ENCODE measurements at regions not wholly inside any gene's neighbourhood (a gene's known extent, or its start where the extent isn't known, plus 50 kb on each side); places are given as distances from the start of the nearest gene placed in this dataset.
A peak's percentile ranks its signal among the peaks of the same experiment; 100 is the strongest.

DNA sequence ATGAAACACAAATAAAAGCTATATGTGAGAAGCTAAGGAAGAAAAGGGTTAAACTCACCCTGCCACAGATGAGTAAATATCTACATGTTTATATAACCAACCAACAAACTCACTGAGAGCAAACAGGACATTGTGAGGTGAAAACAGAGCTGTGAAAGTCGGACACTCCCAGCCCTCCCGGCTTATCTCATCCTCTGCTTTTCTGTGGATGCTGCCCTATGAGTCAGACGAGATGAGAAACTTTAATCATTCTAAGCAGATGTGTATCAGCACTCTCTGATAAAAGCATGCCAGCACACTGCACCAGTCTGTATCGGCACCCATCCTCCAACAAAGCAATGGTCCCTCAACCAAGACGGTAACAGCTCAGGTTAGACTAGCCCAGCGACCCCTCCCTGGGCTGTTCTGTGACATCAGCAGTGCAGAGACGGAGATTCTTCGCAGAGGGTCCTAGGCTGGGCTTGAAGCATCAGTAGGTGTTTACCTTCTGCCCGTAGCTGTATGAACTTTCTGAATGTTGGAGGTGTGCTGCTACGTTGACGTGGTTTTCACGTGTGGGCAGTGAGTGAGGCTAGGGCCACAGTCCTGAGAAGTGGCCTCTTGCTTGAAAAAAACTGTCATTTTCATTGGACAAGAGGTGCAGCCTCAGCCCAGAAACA is 119.8 kb upstream of the ALDH1A3 start:
- TF ChIP-seq POLR2AphosphoS5 (IDR thresholded peaks at IDR 0.05; ENCODE audit: low read depth, low read length) (no peak), TAF1 (IDR thresholded peaks at IDR 0.05; ENCODE audit: borderline replicate concordance, insufficient read depth, low read length) (peak; percentile 52; the same call in 1 of the 2 replicates), FOXP2 (optimal IDR thresholded peaks at IDR 0.05; ENCODE audit: borderline replicate concordance, extremely low read depth, extremely low read length, insufficient read depth) (peak; percentile 35)
- TF ChIP-seq, protein P1, sequence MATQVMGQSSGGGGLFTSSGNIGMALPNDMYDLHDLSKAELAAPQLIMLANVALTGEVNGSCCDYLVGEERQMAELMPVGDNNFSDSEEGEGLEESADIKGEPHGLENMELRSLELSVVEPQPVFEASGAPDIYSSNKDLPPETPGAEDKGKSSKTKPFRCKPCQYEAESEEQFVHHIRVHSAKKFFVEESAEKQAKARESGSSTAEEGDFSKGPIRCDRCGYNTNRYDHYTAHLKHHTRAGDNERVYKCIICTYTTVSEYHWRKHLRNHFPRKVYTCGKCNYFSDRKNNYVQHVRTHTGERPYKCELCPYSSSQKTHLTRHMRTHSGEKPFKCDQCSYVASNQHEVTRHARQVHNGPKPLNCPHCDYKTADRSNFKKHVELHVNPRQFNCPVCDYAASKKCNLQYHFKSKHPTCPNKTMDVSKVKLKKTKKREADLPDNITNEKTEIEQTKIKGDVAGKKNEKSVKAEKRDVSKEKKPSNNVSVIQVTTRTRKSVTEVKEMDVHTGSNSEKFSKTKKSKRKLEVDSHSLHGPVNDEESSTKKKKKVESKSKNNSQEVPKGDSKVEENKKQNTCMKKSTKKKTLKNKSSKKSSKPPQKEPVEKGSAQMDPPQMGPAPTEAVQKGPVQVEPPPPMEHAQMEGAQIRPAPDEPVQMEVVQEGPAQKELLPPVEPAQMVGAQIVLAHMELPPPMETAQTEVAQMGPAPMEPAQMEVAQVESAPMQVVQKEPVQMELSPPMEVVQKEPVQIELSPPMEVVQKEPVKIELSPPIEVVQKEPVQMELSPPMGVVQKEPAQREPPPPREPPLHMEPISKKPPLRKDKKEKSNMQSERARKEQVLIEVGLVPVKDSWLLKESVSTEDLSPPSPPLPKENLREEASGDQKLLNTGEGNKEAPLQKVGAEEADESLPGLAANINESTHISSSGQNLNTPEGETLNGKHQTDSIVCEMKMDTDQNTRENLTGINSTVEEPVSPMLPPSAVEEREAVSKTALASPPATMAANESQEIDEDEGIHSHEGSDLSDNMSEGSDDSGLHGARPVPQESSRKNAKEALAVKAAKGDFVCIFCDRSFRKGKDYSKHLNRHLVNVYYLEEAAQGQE (IDR thresholded peaks at IDR 0.05; ENCODE audit: insufficient read depth in 1 of 2, low read depth in 2 of 2, low read length in 2 of 2), result 0 out of 4 replicates have a peak, but pooled peaks of 1 of the 2 experiments have one; percentile 19
